Fibroblast of skin of right quadriceps (primary cell): ENCODE measurements at regions not wholly inside any gene's neighbourhood (a gene's known extent, or its start where the extent isn't known, plus 50 kb on each side); places are given as distances from the start of the nearest gene placed in this dataset.
"Not testable (repeated sequence)": the region's sequence is repeated elsewhere in the genome, so short reads cannot be mapped to it uniquely, and the experiment has no call there.

Source experiments
- DNase-seq: peaks from one replicate; pipeline ENCODE4 v3.0.0-alpha.2; 2013

- DNase-seq: no peak
These were observed 228.6 kb upstream of the PIEZO2 start for GRCh38 chr18:11377766-11378540.

- DNase-seq: no peak
These were observed 222.8 kb upstream of the PIEZO2 start for GRCh38 chr18:11372163-11372562.

GRCh38 chr18:11369556-11369955 is 220.2 kb upstream of the PIEZO2 start:
- DNase-seq: no peak

- peak; percentile 42 for DNase-seq
These were observed 218.7 kb upstream of the PIEZO2 start for GRCh38 chr18:11368020-11368419.

- no peak for DNase-seq
These were observed 218.0 kb upstream of the PIEZO2 start for GRCh38 chr18:11367351-11367750.

GRCh38 chr18:11366410-11366809 is 217.0 kb upstream of the PIEZO2 start:
- peak; percentile 30 for DNase-seq

GRCh38 chr18:11362856-11363255 is 213.5 kb upstream of the PIEZO2 start:
- no peak for DNase-seq

GRCh38 chr18:11361862-11362261 is 212.5 kb upstream of the PIEZO2 start:
- not testable (repeated sequence) for DNase-seq

GRCh38 chr18:11357678-11358077 is 208.3 kb upstream of the PIEZO2 start:
- DNase-seq: no peak

GRCh38 chr18:11344576-11344975 is 195.2 kb upstream of the PIEZO2 start:
- DNase-seq: not testable (repeated sequence)

- DNase-seq: no peak
These were observed 193.7 kb upstream of the PIEZO2 start for GRCh38 chr18:11343096-11343495.

- DNase-seq: not testable (repeated sequence)
These were observed 192.7 kb upstream of the PIEZO2 start for GRCh38 chr18:11342115-11342514.

- peak; percentile 69 for DNase-seq
These were observed 189.9 kb upstream of the PIEZO2 start for GRCh38 chr18:11339188-11339775.

- no peak for DNase-seq
These were observed 186.9 kb upstream of the PIEZO2 start for GRCh38 chr18:11336241-11336640.

GRCh38 chr18:11327391-11328009 is 178.1 kb upstream of the PIEZO2 start:
- peak; percentile 62 for DNase-seq

GRCh38 chr18:11324956-11325882 is 175.8 kb upstream of the PIEZO2 start:
- peak; percentile 97 for DNase-seq

GRCh38 chr18:11324510-11324909 is 175.1 kb upstream of the PIEZO2 start:
- DNase-seq: peak; percentile 65

GRCh38 chr18:11323359-11323819 is 174.0 kb upstream of the PIEZO2 start:
- DNase-seq: peak; percentile 90

- DNase-seq: no peak
These were observed 173.3 kb upstream of the PIEZO2 start for GRCh38 chr18:11322716-11323115.

- DNase-seq: peak; percentile 29
These were observed 172.6 kb upstream of the PIEZO2 start for GRCh38 chr18:11322006-11322405.

- peak; percentile 94 for DNase-seq
These were observed 171.6 kb upstream of the PIEZO2 start for GRCh38 chr18:11320986-11321385.

- no peak for DNase-seq
These were observed 167.2 kb upstream of the PIEZO2 start for GRCh38 chr18:11316546-11316945.
